H7 (cell line): ENCODE measurements at regions not wholly inside any gene's neighbourhood (a gene's known extent, or its start where the extent isn't known, plus 50 kb on each side); places are given as distances from the start of the nearest gene placed in this dataset.

Experiments
- DNase-seq: peaks from one replicate; pipeline ENCODE4 v3.0.0; 2012
- H3K27me3 ChIP-seq: 2 replicates; pipeline ENCODE4 v1.6.0; 2011; ENCODE audit warnings: mild to moderate bottlenecking, low read length; ENCODE audit not compliant: control insufficient read depth, insufficient read depth
- H3K36me3 ChIP-seq: replicated peaks from 2 replicates; pipeline ENCODE4 v1.5.1; 2011; ENCODE audit warnings: low read length; ENCODE audit not compliant: control insufficient read depth, insufficient read depth
- H3K4me3 ChIP-seq: 2 replicates; pipeline ENCODE4 v1.5.1; 2011; ENCODE audit warnings: low read depth, mild to moderate bottlenecking, control low read depth, low read length, moderate library complexity; ENCODE audit not compliant: insufficient read depth

DNA sequence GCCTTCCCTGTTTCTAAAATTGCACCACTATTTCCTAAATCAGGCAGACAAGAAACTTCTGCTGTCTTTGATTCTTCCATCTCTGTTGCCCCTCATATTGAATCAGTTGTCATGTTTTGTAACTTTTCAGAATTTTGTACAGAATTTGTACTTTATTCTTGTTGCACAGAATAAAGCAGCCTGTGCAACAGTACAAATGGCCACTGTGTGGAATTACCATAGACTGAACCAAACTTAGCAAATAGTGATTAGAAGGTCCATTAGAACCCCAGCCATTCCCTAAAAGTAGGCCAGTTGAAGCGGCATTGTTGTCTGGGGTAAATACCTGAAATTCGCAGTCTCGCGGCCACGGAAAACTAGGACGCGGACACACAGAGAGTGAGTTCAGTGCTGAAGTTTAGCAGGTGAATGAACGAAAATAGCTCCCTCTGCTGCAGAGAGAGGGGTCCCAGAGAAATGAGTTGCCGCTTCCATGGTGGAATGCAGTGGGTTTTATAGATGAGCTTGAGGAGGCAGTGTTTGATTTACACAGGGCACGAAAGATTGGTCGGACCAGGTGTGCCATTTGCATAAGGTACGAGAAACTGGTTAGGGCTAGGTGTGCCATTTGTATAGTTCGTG lies 71.8 kb downstream of the C4orf33 start:
- no peaks in the 10 kb centered on the region for H3K36me3 ChIP-seq
- DNase-seq = no peak
- H3K27me3 ChIP-seq = no peaks in the 10 kb centered on the region
- H3K4me3 ChIP-seq = no peak overlapping the region

- DNase-seq = no peak
- no peak overlapping the region for H3K4me3 ChIP-seq
- no peaks in the 10 kb centered on the region for H3K27me3 ChIP-seq
- H3K36me3 ChIP-seq = no peaks in the 10 kb centered on the region
These were observed 76.2 kb downstream of the C4orf33 start for GRCh38 chr4:129172181-129172580.

DNA sequence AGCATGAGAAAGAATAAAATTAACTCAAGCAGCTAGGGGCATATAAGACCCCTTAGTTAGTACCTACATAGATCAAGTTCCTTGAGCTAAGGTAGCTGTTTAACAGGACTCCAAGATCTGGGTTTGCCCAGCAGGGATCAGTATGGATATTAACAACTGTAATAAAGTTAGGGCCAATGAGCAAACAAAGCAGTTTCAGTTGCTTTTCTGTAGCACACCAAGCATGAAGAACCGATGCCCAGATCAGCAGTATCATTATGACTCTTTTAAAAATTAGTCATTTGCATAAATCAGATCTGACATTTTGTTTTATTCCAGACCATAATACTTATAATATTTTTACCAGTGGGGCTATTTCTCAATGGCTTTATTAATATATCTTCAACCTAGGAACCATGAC lies 80.9 kb downstream of the C4orf33 start:
- no peak for DNase-seq
- Histone ChIP-seq H3K27me3 (no peaks in the 10 kb centered on the region), H3K4me3 (no peak overlapping the region), H3K36me3 (no peaks in the 10 kb centered on the region)

- DNase-seq = no peak
- no peak overlapping the region for H3K4me3 ChIP-seq
- no peaks in the 10 kb centered on the region for H3K36me3 ChIP-seq
- H3K27me3 ChIP-seq = no peaks in the 10 kb centered on the region
These were observed 83.3 kb downstream of the C4orf33 start for GRCh38 chr4:129179276-129179675.

GRCh38 chr4:129189630-129190029 lies 93.7 kb downstream of the C4orf33 start:
- no peak overlapping the region for H3K4me3 ChIP-seq
- no peaks in the 10 kb centered on the region for H3K36me3 ChIP-seq
- no peak for DNase-seq
- H3K27me3 ChIP-seq = no peaks in the 10 kb centered on the region

GRCh38 chr4:129193357-129194100 lies 97.6 kb downstream of the C4orf33 start:
- Histone ChIP-seq H3K4me3 (no peak overlapping the region), H3K36me3 (no peaks in the 10 kb centered on the region), H3K27me3 (no peaks in the 10 kb centered on the region)
- DNase-seq = no peak

DNA sequence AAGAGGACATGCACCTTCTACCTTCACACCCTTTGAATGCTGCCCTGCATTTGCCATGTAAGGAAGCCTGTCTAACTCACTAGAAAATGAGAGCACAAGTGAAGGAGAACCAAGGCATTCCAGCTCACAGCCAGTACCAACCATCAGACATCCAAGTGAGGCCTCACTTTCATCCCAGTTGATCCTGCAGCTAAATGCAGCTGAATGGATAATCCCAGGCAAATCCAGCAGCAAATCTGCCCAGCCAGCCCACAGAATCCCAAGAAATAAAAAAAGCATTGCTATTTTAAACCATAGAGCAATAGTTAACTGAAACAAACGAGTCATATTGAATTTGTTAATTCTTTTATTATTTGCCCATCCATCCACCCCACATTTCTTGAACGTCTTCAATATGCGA lies 112.5 kb downstream of the C4orf33 start:
- no peak for DNase-seq
- Histone ChIP-seq H3K36me3 (no peaks in the 10 kb centered on the region), H3K4me3 (no peak overlapping the region), H3K27me3 (no peaks in the 10 kb centered on the region)

GRCh38 chr4:129213692-129214091 lies 117.7 kb downstream of the C4orf33 start:
- no peak overlapping the region for H3K4me3 ChIP-seq
- H3K27me3 ChIP-seq = no peaks in the 10 kb centered on the region
- DNase-seq = no peak
- H3K36me3 ChIP-seq = no peaks in the 10 kb centered on the region

GRCh38 chr4:129218360-129218759 lies 122.4 kb downstream of the C4orf33 start:
- Histone ChIP-seq H3K36me3 (no peaks in the 10 kb centered on the region), H3K27me3 (no peaks in the 10 kb centered on the region), H3K4me3 (no peak overlapping the region)
- no peak for DNase-seq

GRCh38 chr4:129218897-129219296 lies 122.9 kb downstream of the C4orf33 start:
- no peak overlapping the region for H3K4me3 ChIP-seq
- no peaks in the 10 kb centered on the region for H3K36me3 ChIP-seq
- DNase-seq = no peak
- no peaks in the 10 kb centered on the region for H3K27me3 ChIP-seq

GRCh38 chr4:129220254-129220653 lies 124.3 kb downstream of the C4orf33 start:
- H3K27me3 ChIP-seq = no peaks in the 10 kb centered on the region
- no peak for DNase-seq
- H3K4me3 ChIP-seq = no peak overlapping the region
- no peaks in the 10 kb centered on the region for H3K36me3 ChIP-seq

GRCh38 chr4:129223945-129224344 lies 128.0 kb downstream of the C4orf33 start:
- no peak for DNase-seq
- no peak overlapping the region for H3K4me3 ChIP-seq
- H3K36me3 ChIP-seq = no peaks in the 10 kb centered on the region
- H3K27me3 ChIP-seq = no peaks in the 10 kb centered on the region

DNA sequence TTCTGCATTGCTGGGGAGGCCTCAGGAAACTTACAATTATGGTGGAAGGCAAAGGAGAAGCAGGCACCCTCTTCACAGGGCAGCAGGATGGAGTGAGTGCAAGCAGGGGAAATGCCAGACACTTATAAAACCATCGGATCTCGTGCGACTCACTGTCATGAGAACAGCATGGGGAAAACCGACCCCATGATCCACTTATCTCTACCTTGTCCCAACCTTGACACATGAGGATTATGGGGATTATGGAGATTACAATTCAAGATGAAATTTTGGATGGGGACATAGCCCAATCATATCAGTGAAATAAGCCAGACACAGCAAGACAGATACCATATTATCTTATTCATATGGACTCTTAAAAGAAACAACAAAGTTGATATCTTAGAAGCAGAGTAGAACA lies 134.9 kb downstream of the C4orf33 start:
- Histone ChIP-seq H3K4me3 (no peak overlapping the region), H3K36me3 (no peaks in the 10 kb centered on the region), H3K27me3 (no peaks in the 10 kb centered on the region)
- no peak for DNase-seq

DNA sequence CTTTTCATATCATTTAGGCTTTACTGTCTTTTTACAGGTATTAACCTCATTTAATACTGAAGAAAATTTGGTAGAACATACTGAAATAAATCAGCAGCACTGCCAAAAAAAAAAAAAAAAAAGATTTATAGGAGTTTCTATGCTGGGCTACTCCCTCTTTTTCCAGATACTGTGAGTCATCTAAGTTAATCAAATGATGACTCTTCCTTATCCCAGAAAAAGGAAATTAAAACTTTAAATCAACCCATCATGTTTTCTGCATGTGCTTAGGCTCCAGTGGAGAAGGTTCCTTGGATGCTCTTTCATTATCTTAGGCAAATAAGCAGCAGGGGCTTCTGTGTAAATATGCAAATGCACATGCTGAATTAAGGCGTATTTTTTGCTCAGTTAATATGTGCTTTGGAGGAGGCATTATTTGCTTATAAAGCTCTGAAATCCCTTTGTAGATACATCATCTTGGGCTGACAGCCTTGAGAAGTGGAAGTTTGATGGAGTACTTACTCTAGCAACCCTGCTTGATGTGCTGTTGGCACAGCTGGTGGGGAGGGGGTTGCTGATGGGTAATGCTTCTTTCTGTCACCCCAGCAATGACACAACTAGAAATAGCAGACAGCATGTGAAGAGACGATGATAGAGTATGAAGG lies 136.1 kb downstream of the C4orf33 start:
- DNase-seq = no peak
- H3K27me3 ChIP-seq = no peaks in the 10 kb centered on the region
- no peaks in the 10 kb centered on the region for H3K36me3 ChIP-seq
- no peak overlapping the region for H3K4me3 ChIP-seq

DNA sequence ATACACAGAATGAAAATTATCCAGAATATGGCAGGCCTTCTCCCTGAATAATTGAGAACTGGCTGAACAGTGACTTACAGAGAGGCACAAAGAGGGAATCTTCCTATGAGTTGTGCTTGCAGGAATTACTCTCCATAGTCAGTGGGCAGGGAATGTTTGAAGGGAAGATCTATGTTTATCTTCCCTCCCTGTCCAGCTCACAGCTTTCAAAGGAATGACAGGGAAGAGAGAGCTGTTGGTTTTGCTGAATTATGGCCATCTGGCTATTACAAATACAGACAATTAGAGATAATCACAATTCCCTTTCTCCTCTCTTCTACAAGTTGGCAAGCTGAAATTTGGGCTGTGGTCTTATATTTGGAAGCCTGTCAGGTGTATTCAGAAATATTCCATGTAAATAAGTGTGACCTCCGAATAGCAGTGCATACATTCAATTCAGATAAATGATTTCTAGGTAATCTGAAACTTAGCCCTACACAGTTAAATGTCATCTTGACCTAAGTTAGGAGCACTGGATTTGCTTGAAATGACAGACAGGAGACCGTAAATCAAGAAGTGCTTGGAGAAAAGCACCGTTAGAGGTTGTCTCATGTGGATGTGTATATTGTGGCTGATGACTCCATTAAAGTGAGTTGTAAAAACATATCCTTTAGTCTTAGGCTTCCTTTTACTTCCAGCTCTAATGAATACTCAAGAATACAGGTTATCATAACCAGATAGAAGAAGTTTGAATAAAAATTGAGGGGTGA lies 136.8 kb downstream of the C4orf33 start:
- Histone ChIP-seq H3K4me3 (no peak overlapping the region), H3K27me3 (no peaks in the 10 kb centered on the region), H3K36me3 (no peaks in the 10 kb centered on the region)
- DNase-seq = no peak
